ENCODE measurements at regions not wholly inside any gene's neighbourhood (a gene's known extent, or its start where the extent isn't known, plus 50 kb on each side); places are given as distances from the start of the nearest gene placed in this dataset.
"Not testable (repeated sequence)": the region's sequence is repeated elsewhere in the genome, so short reads cannot be mapped to it uniquely, and the experiment has no call there.

GRCh38 chr12:70069221-70070105 lies 173.8 kb upstream of the CNOT2 start:
- FAIRE-seq, result no peak
- DNase-seq (ENCODE audit: low spot score in 2 of 2), result no peak

GRCh38 chr12:70070494-70071007 lies 172.7 kb upstream of the CNOT2 start:
- DNase-seq (ENCODE audit: low spot score in 2 of 2) (no peak), FAIRE-seq (no peak)

GRCh38 chr12:70074510-70074909 lies 168.7 kb upstream of the CNOT2 start:
- DNase-seq (ENCODE audit: low spot score in 2 of 2), result no peak
- FAIRE-seq, result no peak

- FAIRE-seq (no peak), DNase-seq (ENCODE audit: low spot score in 2 of 2) (no peak)
These were observed 165.8 kb upstream of the CNOT2 start for GRCh38 chr12:70077441-70077840.

GRCh38 chr12:70078161-70078560 lies 165.1 kb upstream of the CNOT2 start:
- DNase-seq (ENCODE audit: low spot score in 2 of 2) (no peak), FAIRE-seq (no peak)

- no peak for FAIRE-seq
- DNase-seq (ENCODE audit: low spot score in 2 of 2), result no peak
These were observed 162.7 kb upstream of the CNOT2 start for GRCh38 chr12:70080566-70080965.

- DNase-seq (ENCODE audit: low spot score in 2 of 2), result no peak
- peak; percentile 40 for FAIRE-seq
These were observed 160.1 kb upstream of the CNOT2 start for GRCh38 chr12:70082997-70083676.

- DNase-seq (ENCODE audit: low spot score in 2 of 2) (no peak), FAIRE-seq (no peak)
These were observed 159.6 kb upstream of the CNOT2 start for GRCh38 chr12:70083677-70084020.

- not testable (repeated sequence) for FAIRE-seq; DNase-seq (ENCODE audit: low spot score in 2 of 2)
These were observed 156.9 kb upstream of the CNOT2 start for GRCh38 chr12:70086372-70086771.

GRCh38 chr12:70091021-70091521 lies 152.2 kb upstream of the CNOT2 start:
- DNase-seq (ENCODE audit: low spot score in 2 of 2) (no peak), FAIRE-seq (no peak)

- no peak for FAIRE-seq
- DNase-seq (ENCODE audit: low spot score in 2 of 2), result no peak
These were observed 148.8 kb upstream of the CNOT2 start for GRCh38 chr12:70094467-70094866.

GRCh38 chr12:70096759-70097410 lies 146.3 kb upstream of the CNOT2 start:
- FAIRE-seq, result no peak
- no peak for DNase-seq (ENCODE audit: low spot score in 2 of 2)

- DNase-seq (ENCODE audit: low spot score in 2 of 2) (no peak), FAIRE-seq (no peak)
These were observed 142.2 kb upstream of the CNOT2 start for GRCh38 chr12:70101064-70101463.

GRCh38 chr12:70106347-70106746 lies 136.9 kb upstream of the CNOT2 start:
- FAIRE-seq (no peak), DNase-seq (ENCODE audit: low spot score in 2 of 2) (no peak)

GRCh38 chr12:70110085-70110484 lies 133.1 kb upstream of the CNOT2 start:
- no peak for DNase-seq (ENCODE audit: low spot score in 2 of 2)
- FAIRE-seq, result no peak

GRCh38 chr12:70117670-70118069 lies 125.6 kb upstream of the CNOT2 start:
- FAIRE-seq, result no peak
- no peak for DNase-seq (ENCODE audit: low spot score in 2 of 2)

GRCh38 chr12:70120970-70121369 lies 122.3 kb upstream of the CNOT2 start:
- FAIRE-seq (no peak), DNase-seq (ENCODE audit: low spot score in 2 of 2) (no peak)

- DNase-seq (ENCODE audit: low spot score in 2 of 2), result no peak
- FAIRE-seq, result no peak
These were observed 121.7 kb upstream of the CNOT2 start for GRCh38 chr12:70121562-70121961.

- FAIRE-seq (no peak), DNase-seq (ENCODE audit: low spot score in 2 of 2) (no peak)
These were observed 120.4 kb upstream of the CNOT2 start for GRCh38 chr12:70122804-70123203.

GRCh38 chr12:70149013-70149412 lies 94.2 kb upstream of the CNOT2 start:
- DNase-seq (ENCODE audit: low spot score in 2 of 2), result no peak
- no peak for FAIRE-seq

GRCh38 chr12:70149665-70150064 lies 93.6 kb upstream of the CNOT2 start:
- no peak for FAIRE-seq

More at GRCh38 chr12:70149665-70150064, 93.6 kb upstream of the CNOT2 start:
- DNase-seq (ENCODE audit: low spot score in 2 of 2), result no peak
